GM18519 (cell line): ENCODE measurements at regions not wholly inside any gene's neighbourhood (a gene's known extent, or its start where the extent isn't known, plus 50 kb on each side); places are given as distances from the start of the nearest gene placed in this dataset.

Source experiments
- ATAC-seq: cut with Tn5 transposase; IDR thresholded peaks from one replicate; pipeline ENCODE4 v1.9.1; 2021; ENCODE audit warnings: mild to moderate bottlenecking, moderate library complexity; ENCODE audit not compliant: unreplicated experiment, low FRiP score

DNA sequence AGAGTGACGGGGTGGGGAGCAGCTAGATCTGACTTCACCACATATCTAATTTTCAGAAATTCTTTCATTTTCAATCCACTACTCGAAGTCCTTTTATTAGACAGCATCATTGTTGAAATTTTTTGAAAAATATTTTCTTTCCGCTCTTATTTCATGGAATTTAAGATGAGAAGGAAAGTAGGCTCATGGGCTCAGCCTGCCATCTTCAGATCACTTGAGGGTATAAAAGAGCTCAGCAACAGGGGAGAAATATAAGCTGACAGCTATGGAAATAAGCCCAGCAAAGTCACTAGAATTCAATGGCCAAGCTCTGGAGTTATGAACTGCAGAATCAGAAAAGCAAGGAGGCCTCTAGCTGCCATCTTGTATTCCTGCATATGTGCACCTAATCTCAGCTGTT lies 389.1 kb downstream of the XPNPEP1 start:
- no peak for ATAC-seq

- ATAC-seq = no peak
These were observed 394.1 kb downstream of the XPNPEP1 start for GRCh38 chr10:109529258-109529657.

- ATAC-seq = no peak
These were observed 405.6 kb downstream of the XPNPEP1 start for GRCh38 chr10:109517748-109518147.

DNA sequence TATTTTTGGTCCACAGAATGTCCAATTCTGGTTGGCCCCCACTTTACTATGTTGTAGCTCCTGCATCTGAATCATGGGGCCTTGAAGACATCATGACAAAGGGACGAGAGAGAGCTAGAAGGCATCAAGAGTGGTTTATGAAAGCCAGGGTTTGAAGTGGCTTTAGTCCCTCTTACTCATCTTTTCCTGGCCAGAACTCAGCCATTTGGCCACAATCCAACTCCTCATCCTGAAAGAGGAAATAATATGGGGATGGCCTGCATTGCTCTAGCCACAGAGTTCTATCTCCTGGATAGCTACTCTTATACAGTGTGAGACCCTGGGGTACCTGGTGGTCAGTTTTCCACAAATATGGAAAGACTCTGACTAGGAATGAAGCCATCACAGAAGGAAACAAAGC lies 418.9 kb downstream of the XPNPEP1 start:
- no peak for ATAC-seq

- ATAC-seq = no peak
These were observed 435.6 kb downstream of the XPNPEP1 start for GRCh38 chr10:109487691-109488090.

DNA sequence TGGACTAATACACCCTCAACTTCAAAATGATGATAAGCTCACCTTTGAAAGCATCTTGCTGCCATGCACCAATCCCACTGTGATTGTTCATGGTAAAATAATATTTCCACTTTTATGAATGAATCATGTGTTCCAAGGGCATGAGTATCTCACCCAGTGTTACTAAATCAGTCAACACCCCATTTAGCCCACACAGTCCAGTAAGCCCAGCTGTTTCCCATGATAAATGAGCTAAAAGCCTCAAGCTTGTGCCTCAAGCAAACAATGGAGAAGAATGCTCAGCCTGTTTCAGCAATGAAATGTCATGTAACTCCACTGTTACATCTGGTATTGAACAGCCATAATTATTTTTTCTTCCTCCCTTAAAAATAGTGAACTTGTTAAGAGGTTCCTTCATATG lies 442.5 kb downstream of the XPNPEP1 start:
- no peak for ATAC-seq

- ATAC-seq = no peak
These were observed 447.4 kb downstream of the XPNPEP1 start for GRCh38 chr10:109475711-109476421.

GRCh38 chr10:109474812-109475211 lies 448.5 kb downstream of the XPNPEP1 start:
- ATAC-seq = no peak

DNA sequence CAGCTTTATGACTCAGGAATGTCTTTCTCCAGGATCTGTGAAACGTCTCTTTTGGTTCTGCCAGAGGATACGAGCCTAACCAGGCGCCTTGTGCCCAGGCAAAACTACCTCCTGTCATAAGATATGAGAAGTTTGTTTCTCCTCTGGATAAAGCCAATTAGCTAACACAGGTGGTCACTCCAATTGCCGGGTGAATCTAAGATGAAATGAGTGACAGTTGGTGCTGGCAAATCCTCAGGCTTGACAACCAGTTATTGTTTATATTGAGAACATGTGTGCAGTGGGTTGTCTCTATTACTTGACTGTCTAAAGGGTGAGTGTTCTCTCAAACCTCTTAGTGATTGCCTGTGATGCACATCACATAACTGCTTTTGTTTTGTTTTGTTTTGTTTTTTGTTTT lies 449.1 kb downstream of the XPNPEP1 start:
- ATAC-seq = no peak

- ATAC-seq = no peak
These were observed 455.8 kb downstream of the XPNPEP1 start for GRCh38 chr10:109467551-109467950.

GRCh38 chr10:109464949-109465348 lies 458.4 kb downstream of the XPNPEP1 start:
- ATAC-seq = no peak

DNA sequence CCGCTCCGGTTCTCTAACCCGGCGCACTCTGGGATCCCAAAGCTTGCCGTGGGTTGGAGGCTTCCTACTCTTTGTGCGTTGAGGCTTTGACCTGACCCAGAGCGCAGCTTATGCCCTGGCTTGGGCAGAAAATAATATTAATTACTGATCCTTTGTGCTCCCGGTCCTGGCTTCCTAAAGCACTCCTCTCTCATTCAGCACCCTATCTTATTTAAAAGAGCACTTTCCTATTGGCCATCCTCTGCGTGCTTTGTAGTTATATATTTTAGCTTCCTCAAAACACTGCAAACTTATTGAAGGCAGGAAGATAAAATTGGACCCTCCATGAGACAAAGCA lies 466.0 kb downstream of the XPNPEP1 start:
- ATAC-seq = no peak

- no peak for ATAC-seq
These were observed 466.6 kb downstream of the XPNPEP1 start for GRCh38 chr10:109456566-109457301.

DNA sequence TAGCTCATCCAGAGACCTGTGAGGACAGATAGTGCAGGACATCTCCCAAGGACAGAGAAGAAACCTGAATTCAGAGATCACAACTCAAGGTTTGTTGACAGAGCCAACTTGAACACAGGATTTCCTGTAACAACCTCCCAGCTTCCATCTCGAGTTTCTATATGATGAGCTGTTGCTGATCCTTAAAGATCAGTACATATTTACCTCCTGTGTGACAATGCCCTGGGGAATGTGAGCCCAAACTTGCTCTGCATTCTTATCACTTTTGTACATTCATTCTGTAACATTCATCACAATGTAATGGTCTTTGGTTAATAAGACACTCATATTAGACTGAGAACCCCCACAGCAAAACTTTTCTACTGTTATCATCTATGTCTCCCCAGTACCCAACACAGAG lies 468.6 kb downstream of the XPNPEP1 start:
- ATAC-seq = no peak

DNA sequence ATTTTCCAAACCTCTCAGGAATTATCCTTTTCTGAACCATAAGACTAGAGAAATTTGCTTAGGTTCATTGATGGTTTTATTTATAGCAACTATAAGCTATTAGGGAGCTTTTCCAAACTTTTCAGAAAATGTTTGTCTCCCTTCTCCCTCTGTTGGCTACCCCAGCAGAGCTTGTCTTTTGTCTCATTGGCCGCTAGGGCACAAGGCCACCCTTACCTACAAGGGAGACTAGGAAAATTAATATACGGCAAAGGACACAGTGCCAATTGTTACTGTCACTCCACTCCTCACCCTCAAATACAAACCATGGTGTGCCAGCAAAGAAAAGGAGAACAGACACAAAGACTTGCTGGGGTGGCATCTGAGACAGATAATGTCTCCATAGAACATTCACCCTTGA lies 471.4 kb downstream of the XPNPEP1 start:
- no peak for ATAC-seq

DNA sequence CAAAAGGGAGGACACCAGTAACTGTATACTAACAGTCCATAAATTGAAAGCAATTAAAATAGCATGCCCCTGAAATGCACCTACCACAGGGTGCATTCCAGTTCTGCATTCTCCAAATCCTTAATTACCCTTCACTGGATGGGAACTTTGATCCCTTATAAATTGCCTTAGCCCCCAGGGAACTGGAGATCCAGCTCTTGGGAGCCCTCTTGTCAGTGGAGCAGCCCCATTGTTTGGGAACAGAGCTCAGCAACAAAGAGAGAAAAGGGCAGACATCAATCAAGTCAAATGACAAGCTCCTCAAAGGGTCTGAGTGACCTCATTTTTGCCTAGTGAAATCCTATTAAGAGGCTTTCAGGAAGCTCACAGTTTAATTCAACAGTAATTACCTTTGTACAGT lies 472.6 kb downstream of the XPNPEP1 start:
- ATAC-seq = no peak

DNA sequence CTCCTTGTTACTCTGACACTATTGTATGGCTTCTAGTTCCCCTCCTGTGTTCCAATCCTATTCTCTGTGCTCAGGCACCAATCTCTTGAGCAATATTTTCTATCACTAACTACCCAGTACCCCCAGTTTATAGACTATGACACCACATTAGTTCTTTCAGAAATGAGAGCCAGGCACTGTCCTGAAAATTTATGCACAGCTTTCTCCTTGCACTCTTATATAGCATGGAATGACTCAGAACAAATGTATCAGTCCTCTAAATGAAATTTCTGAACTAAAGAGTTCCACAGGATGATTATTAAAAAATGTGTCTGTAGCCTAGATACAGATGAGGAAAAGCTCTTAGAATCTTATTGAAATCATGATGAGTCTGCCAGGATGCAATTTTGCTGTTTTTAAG lies 489.9 kb downstream of the XPNPEP1 start:
- ATAC-seq = no peak

GRCh38 chr10:109432281-109432680 lies 491.0 kb downstream of the XPNPEP1 start:
- no peak for ATAC-seq

- no peak for ATAC-seq
These were observed 492.5 kb downstream of the XPNPEP1 start for GRCh38 chr10:109430799-109431198.

DNA sequence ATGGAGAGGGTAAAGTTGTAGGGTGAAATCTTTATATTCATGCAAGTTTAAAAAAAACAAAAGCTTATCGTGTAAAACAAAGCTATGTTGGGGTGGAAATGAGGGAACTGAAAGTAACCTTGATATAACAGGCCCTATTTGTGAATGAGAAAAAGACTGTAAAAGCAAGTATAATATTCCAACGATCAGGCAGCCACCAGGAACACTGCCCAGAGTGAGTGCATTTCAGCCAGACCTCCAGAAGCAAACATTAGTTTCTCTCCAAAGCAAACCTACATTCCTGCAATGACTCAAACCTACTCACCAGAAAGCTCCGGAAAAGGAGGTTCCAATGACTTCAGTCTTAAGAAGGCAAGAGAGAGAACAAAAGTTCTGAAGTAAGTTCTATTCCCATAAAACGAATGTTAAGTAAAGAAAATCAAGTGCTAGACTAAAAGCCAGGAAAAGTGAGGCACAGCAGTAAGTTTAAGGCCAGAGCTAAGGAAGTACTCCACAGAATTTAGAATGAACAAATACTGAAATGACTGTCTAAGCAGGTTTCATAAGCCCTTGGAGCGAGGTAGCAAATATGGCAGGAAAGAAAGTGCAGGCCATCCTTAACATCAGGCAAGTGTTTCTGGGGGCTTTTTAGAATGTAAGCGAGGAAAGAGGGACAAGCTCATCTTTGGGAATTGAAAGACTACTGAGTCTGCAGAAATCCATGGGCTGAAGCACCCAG lies 493.1 kb downstream of the XPNPEP1 start:
- no peak for ATAC-seq

DNA sequence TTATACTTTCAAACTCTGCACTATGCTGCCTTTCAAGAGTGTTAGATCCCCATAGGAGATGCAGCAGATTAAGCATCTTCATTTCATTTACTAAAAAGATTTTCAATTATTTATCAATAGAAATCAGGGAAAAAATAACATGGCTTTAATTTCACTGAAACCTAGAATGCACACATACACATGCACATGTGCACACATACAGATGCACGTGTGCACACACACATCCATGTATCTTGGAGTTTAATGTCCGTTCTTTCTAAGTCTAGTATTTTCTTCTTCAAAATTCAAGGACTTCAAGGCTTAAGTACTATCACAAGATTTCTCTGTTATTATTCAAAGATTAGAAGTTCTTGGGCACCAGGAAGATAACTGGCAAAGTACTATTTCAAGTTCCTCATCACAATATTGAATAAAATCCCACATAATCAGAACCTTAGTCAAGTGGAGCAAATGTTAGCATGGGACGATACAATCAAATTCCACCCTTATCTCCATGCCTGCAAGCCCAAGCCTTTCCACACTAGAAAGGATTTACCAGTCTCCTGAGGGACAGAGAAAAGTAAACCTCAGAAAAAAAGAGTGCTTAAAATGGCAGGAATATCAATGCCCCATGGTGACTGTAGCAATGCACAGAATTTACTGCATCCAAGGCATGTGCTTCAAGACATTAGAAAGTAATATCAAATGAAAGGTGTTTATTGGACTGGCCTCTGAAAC lies 494.4 kb downstream of the XPNPEP1 start:
- ATAC-seq = no peak
